DMS53 treated with DMSO at 0.1 percent for 48 hours (cell line): ENCODE measurements at regions not wholly inside any gene's neighbourhood (a gene's known extent, or its start where the extent isn't known, plus 50 kb on each side); places are given as distances from the start of the nearest gene placed in this dataset.

Experiments
- DNase-seq: peaks from one replicate; lab custom pipeline; 2025; ENCODE audit not compliant: unreplicated experiment; lab: John Stamatoyannopoulos, UW

GRCh38 chr12:14273913-14274311 lies 91.6 kb upstream of the ATF7IP start:
- no peak for DNase-seq

GRCh38 chr12:14275111-14275510 lies 90.4 kb upstream of the ATF7IP start:
- no peak for DNase-seq

- no peak for DNase-seq
These were observed 89.6 kb upstream of the ATF7IP start for GRCh38 chr12:14275886-14276285.

GRCh38 chr12:14278294-14278953 lies 87.1 kb upstream of the ATF7IP start:
- no peak for DNase-seq

- no peak for DNase-seq
These were observed 85.6 kb upstream of the ATF7IP start for GRCh38 chr12:14279845-14280244.

GRCh38 chr12:14280921-14281320 lies 84.6 kb upstream of the ATF7IP start:
- DNase-seq = no peak

GRCh38 chr12:14281539-14281938 lies 83.9 kb upstream of the ATF7IP start:
- no peak for DNase-seq

- DNase-seq = peak; percentile 96
These were observed 81.9 kb upstream of the ATF7IP start for GRCh38 chr12:14283489-14284144.

- DNase-seq = peak; percentile 96
These were observed 81.2 kb upstream of the ATF7IP start for GRCh38 chr12:14284184-14284722.

GRCh38 chr12:14289601-14290000 lies 75.9 kb upstream of the ATF7IP start:
- DNase-seq = no peak

- DNase-seq = no peak
These were observed 74.5 kb upstream of the ATF7IP start for GRCh38 chr12:14290951-14291350.

GRCh38 chr12:14303661-14304155 lies 61.8 kb upstream of the ATF7IP start:
- no peak for DNase-seq

- no peak for DNase-seq
These were observed 58.5 kb upstream of the ATF7IP start for GRCh38 chr12:14307004-14307403.

- DNase-seq = no peak
These were observed 57.0 kb upstream of the ATF7IP start for GRCh38 chr12:14308516-14308915.

- no peak for DNase-seq
These were observed 54.6 kb upstream of the ATF7IP start for GRCh38 chr12:14310866-14311265.

- DNase-seq = no peak
These were observed 51.9 kb upstream of the ATF7IP start for GRCh38 chr12:14313379-14314138.

GRCh38 chr12:14314801-14315200 lies 50.7 kb upstream of the ATF7IP start:
- no peak for DNase-seq

GRCh38 chr12:14315501-14315900 lies 50.0 kb upstream of the ATF7IP start:
- no peak for DNase-seq
